Heart right ventricle (tissue), 16 donors: ENCODE measurements at regions not wholly inside any gene's neighbourhood (a gene's known extent, or its start where the extent isn't known, plus 50 kb on each side); places are given as distances from the start of the nearest gene placed in this dataset.

ENCODE experiments used
- ATAC-seq, 8 donors: fragments of 200-7000 bp; cut with Tn5 transposase; one replicate each; pipeline ENCODE4 v1.9.1; 2020; ENCODE audit warnings: mild to moderate bottlenecking in 8 of 8, moderate library complexity in 8 of 8, moderate number of reproducible peaks in 1 of 8
- DNase-seq, 2 donors: peaks; one replicate each; pipeline ENCODE4 v3.0.0-alpha.2; 2020
- H3K27ac ChIP-seq, 10 donors: fragments of 200-600 bp; sonication (generic) in 2 of 10; one replicate each; pipeline versions ENCODE4 v1.5.0 to v1.8.0; 2020 to 2022; ENCODE audit warnings: mild to moderate bottlenecking in 3 of 10
- H3K27me3 ChIP-seq, 7 donors: fragments of 200-600 bp; one replicate each; pipeline ENCODE4 v1.8.0; 2021 to 2022; ENCODE audit warnings: mild to moderate bottlenecking in 2 of 7
- H3K36me3 ChIP-seq, 9 donors: fragments of 200-600 bp; sonication (generic) in 1 of 9; one replicate each; pipeline versions ENCODE4 v1.5.0 to v1.8.0; 2020 to 2022; ENCODE audit warnings: mild to moderate bottlenecking in 2 of 9
- H3K4me1 ChIP-seq, 9 donors: fragments of 200-600 bp; sonication (generic) in 1 of 9; one replicate each; pipeline versions ENCODE4 v1.5.0 to v1.8.0; 2020 to 2022; ENCODE audit warnings: mild to moderate bottlenecking in 4 of 9
- H3K4me3 ChIP-seq, 10 donors: fragments of 200-600 bp; sonication (generic) in 2 of 10; one replicate each; pipeline versions ENCODE4 v1.5.0 to v1.8.0; 2020 to 2022; ENCODE audit warnings: mild to moderate bottlenecking in 7 of 10, moderate library complexity in 2 of 10
- H3K9me3 ChIP-seq, 11 donors: fragments of 200-600 bp in 10 of 11; sonication (generic) in 2 of 11; one replicate each; pipeline versions ENCODE4 v1.5.0 to v1.8.0; 2013 to 2022; ENCODE audit warnings: mild to moderate bottlenecking in 2 of 11, control low read depth in 1 of 11, moderate library complexity in 1 of 11
- WGBS, 2 donors: extraction: QIAGEN DNeasy Blood & Tissue Kit; methylation state at CpG; one replicate each; pipeline ENCODE4 v1.1.7; 2013; ENCODE audit warnings: inconsistent platforms in 1 of 2; 5-methylcytosine and 5-hydroxymethylcytosine counted together
- intact Hi-C, 10 donors: fragments of 100-400 bp; cut with DNase I; formaldehyde crosslinking; loops; one replicate each; pipeline versions ENCODE4 v1.11.1 to v1.14.2; 2022
- TF ChIP-seq, protein P1 (sequence below), 9 donors: fragments of 200-600 bp; sonication (generic) in 2 of 9; IDR thresholded peaks; one replicate each; pipeline versions ENCODE4 v1.5.0 to v1.8.0; 2021 to 2022; ENCODE audit warnings: antibody characterized with exemption in 9 of 9, mild to moderate bottlenecking in 5 of 9, moderate library complexity in 1 of 9
- donor health status: Arrhythmogenic right ventricular cardiomyopathy.
- donor health status: ischemic (EF 13 %, LVEDD 7.1; RV severe dilation, severe dysfunction).
- donor health status: healthy with polysubstance abuse.
- donor health status: DM: no; HTN: yes; CAD: no.
- donor health status: DM: no; HTN: no; CAD: no.
- donor health status: ischemic (EF 25% LVEDD 6.9; RV normal size, moderate dysfunction).
- donor health status: ischemic (EF 25% LVEDD 5.7; RV mildly dilated, moderate dysfunction).
- donor health status: healthy.
- donor health status: DM: yes; HTN: yes; CAD: no.
- donor health status: Ischemic cardiomyopathy.
- donor health status: ischemic (EF 35%, LVEDD 5.7; RV mildly dilated, moderate dysfunction).
- donor health status: nonischemic (EF 11% LVEDD 7.7; RV severe dilation, severe dysfunction).
- donor health status: DM: yes; HTN: yes; CAD: no.
- donor health status: PGD.
- donor health status: ischemic (EF 29% LVEDD 5.4; RV normal size, mild dysfunction).
- donor health status: nonischemic (EF 23%, LVEDD 6.1; RV moderate dilation, normal function).

DNA sequence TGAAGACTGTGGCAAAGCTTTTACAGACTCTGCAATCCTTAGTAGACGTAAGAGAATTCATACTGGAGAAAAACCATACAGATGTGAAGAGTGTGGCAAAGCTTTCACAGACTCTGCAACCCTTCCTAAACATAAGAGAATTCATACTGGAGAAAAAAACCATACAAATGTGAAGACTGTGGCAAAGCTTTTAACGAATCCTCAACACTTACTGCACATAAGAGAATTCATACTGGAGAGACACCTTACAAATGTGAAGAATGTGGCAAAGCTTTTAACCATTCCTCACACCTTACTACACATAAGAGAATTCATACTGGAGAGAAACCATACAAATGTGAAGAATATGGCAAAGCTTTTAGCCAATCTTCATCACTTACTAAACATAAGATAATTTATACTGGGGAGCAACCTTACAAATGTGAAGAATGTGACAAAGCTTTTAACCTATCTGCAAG lies 50.1 kb upstream of the ZNF98 start:
- no peaks in the 10 kb centered on the region for H3K4me1 ChIP-seq
- TF ChIP-seq, protein P1, sequence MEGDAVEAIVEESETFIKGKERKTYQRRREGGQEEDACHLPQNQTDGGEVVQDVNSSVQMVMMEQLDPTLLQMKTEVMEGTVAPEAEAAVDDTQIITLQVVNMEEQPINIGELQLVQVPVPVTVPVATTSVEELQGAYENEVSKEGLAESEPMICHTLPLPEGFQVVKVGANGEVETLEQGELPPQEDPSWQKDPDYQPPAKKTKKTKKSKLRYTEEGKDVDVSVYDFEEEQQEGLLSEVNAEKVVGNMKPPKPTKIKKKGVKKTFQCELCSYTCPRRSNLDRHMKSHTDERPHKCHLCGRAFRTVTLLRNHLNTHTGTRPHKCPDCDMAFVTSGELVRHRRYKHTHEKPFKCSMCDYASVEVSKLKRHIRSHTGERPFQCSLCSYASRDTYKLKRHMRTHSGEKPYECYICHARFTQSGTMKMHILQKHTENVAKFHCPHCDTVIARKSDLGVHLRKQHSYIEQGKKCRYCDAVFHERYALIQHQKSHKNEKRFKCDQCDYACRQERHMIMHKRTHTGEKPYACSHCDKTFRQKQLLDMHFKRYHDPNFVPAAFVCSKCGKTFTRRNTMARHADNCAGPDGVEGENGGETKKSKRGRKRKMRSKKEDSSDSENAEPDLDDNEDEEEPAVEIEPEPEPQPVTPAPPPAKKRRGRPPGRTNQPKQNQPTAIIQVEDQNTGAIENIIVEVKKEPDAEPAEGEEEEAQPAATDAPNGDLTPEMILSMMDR (IDR thresholded peaks at IDR 0.05) = no peak
- ATAC-seq (no peak), DNase-seq (no peak)
- no peak overlapping the region for H3K27ac ChIP-seq
- no peaks in the 10 kb centered on the region for H3K27me3 ChIP-seq
- H3K9me3 ChIP-seq = peaks cover 0 to 100% (median 86%) of the 10 kb centered on the region in 11 donors
- 84 to 85% methylated on average over 2 of the region's 2 CpGs for WGBS, 2 donors
- no peak overlapping the region for H3K4me3 ChIP-seq
- intact Hi-C loops = no loop called here
- H3K36me3 ChIP-seq = no peaks in the 10 kb centered on the region
